K562 (cell line): ENCODE measurements at regions not wholly inside any gene's neighbourhood (a gene's known extent, or its start where the extent isn't known, plus 50 kb on each side); places are given as distances from the start of the nearest gene placed in this dataset.

Experiments used
- ATAC-seq: fragments of 200-7000 bp; cut with Tn5 transposase; 3 replicates; pipeline ENCODE4 v1.9.1; 2020; ENCODE audit warnings: moderate library complexity
- BruUV-seq: library from RNA; stranded (reverse); fragments of 400-500 nt; replicated peaks from 2 replicates; lab custom pipeline; 2021; lab: Mats Ljungman, UMichigan
- CTCF ChIA-PET: fragments of 300-600 bp; formaldehyde crosslinking; extraction: SDS; loops from one replicate; lab custom pipeline; 2021; ENCODE audit warnings: low intra/inter-chr PET ratio; lab: Yijun Ruan, JAX
- POLR2A ChIA-PET: fragments of 300-600, 350-650 bp; sonication (Branson Sonifier 250); formaldehyde crosslinking; extraction: SDS; loops from one replicate; lab custom pipeline; 2021; ENCODE audit warnings: antibody characterized with exemption, inconsistent platforms; lab: Yijun Ruan, JAX
- DNase-seq, 4 experiments: peaks; one replicate each; pipeline versions ENCODE4 v3.0.0 to v3.0.0-alpha.2; 2011 to 2018; ENCODE audit warnings: low spot score in 3 of 4, mixed read lengths in 3 of 4; ENCODE audit errors: extremely low read depth in 1 of 4
- FAIRE-seq: peaks from 2 replicates; lab custom pipeline; 2011; peaks lifted over from hg19 to GRCh38; lab: Jason Lieb, UNC
- H2AFZ ChIP-seq: 2 replicates; pipeline ENCODE4 v1.6.0; 2011; ENCODE audit warnings: low read depth, low read length, control low read depth, inconsistent platforms
- H3K27ac ChIP-seq: fragments of 200-600 bp; 3 replicates; pipeline ENCODE4 v1.8.0; 2011; ENCODE audit warnings: low read depth, mild to moderate bottlenecking, control low read depth, inconsistent platforms, low read length, moderate library complexity, mixed read lengths; ENCODE audit errors: extremely low read depth
- H3K27me3 ChIP-seq, 2 experiments: fragments of 300-600 bp in 1 of 2; 2 replicates in 1 of 2; 3 replicates in 1 of 2; pipeline versions ENCODE4 v1.6.0 to v1.8.0; 2011; ENCODE audit warnings: inconsistent platforms in 2 of 2, low read length in 2 of 2, mild to moderate bottlenecking in 1 of 2, mixed read lengths in 1 of 2, moderate library complexity in 1 of 2; ENCODE audit not compliant: control insufficient read depth in 2 of 2, insufficient read depth in 2 of 2
- H3K36me3 ChIP-seq: fragments of 300-600 bp; 3 replicates; pipeline ENCODE4 v1.8.0; 2011; ENCODE audit warnings: mild to moderate bottlenecking, low read length, inconsistent platforms; ENCODE audit not compliant: control insufficient read depth, insufficient read depth
- H3K4me1 ChIP-seq, 2 experiments: fragments of 200-600 bp in 1 of 2; replicated peaks in 1 of 2; 2 replicates in 1 of 2; 3 replicates in 1 of 2; pipeline versions ENCODE4 v1.5.1 to v1.8.0; 2011; ENCODE audit warnings: inconsistent platforms in 2 of 2, low read length in 2 of 2, mild to moderate bottlenecking in 1 of 2, mixed read lengths in 1 of 2, moderate library complexity in 1 of 2; ENCODE audit not compliant: control insufficient read depth in 2 of 2, insufficient read depth in 2 of 2
- H3K4me2 ChIP-seq: 2 replicates; pipeline ENCODE4 v1.6.1; 2011; ENCODE audit warnings: low read length, control low read depth, inconsistent platforms, mixed read lengths; ENCODE audit not compliant: insufficient read depth
- H3K4me3 ChIP-seq: fragments of 200-600 bp; sonication (generic), shearing (Covaris generic); 2 replicates; pipeline ENCODE4 v1.5.1; 2016; ENCODE audit warnings: control low read depth, inconsistent platforms
- H3K79me2 ChIP-seq: fragments of 200-600 bp; 3 replicates; pipeline ENCODE4 v1.8.0; 2011; ENCODE audit warnings: low read length, inconsistent platforms; ENCODE audit not compliant: control insufficient read depth, insufficient read depth
- H3K9ac ChIP-seq, 2 experiments: 2 replicates each; pipeline versions ENCODE4 v1.6.0 to v1.6.1; 2011; ENCODE audit warnings: low read depth in 2 of 2, low read length in 2 of 2, control low read depth in 1 of 2, inconsistent platforms in 1 of 2, mild to moderate bottlenecking in 1 of 2, mixed read lengths in 1 of 2; ENCODE audit not compliant: insufficient read depth in 1 of 2
- H3K9me1 ChIP-seq: one replicate; pipeline ENCODE4 v1.6.0; 2011; ENCODE audit warnings: inconsistent platforms, mild to moderate bottlenecking, low read length, moderate library complexity; ENCODE audit not compliant: control insufficient read depth, insufficient read depth
- H3K9me3 ChIP-seq: replicated peaks from 2 replicates; pipeline ENCODE4 v1.5.1; 2011; ENCODE audit warnings: low read depth, low read length, inconsistent platforms; ENCODE audit not compliant: control insufficient read depth, insufficient read depth
- H4K20me1 ChIP-seq: replicated peaks from 2 replicates; pipeline ENCODE4 v1.6.1; 2011; ENCODE audit warnings: low read length, inconsistent platforms, mixed read lengths; ENCODE audit not compliant: control insufficient read depth, insufficient read depth
- ARID1B ChIP-seq: fragments of 450-650 bp; IDR thresholded peaks from 2 replicates; pipeline ENCODE4 v1.6.1; 2016; ENCODE audit warnings: antibody characterized with exemption, mild to moderate bottlenecking, inconsistent platforms
- GTF2F1 ChIP-seq: IDR thresholded peaks from 2 replicates; pipeline ENCODE4 v1.6.1; 2011; ENCODE audit warnings: low read depth, low read length, improper control_type of control experiment
- NFE2L1 ChIP-seq: fragments of 450-650 bp; IDR thresholded peaks from 2 replicates; pipeline ENCODE4 v1.6.1; 2016; ENCODE audit warnings: missing genetic modification characterization, low read depth, mild to moderate bottlenecking, missing compliant biosample characterization, moderate library complexity, borderline replicate concordance
- PRMT5 ChIP-seq: sonication (generic); formaldehyde crosslinking; IDR thresholded peaks from 2 replicates; pipeline ENCODE4 v1.5.0; 2020; ENCODE audit warnings: missing genetic modification reagents
- SMARCC2 ChIP-seq: fragments of 450-650 bp; IDR thresholded peaks from 2 replicates; pipeline ENCODE4 v1.6.1; 2017; ENCODE audit warnings: antibody characterized with exemption, moderate library complexity, mild to moderate bottlenecking, low read depth
- USF2 ChIP-seq: sonication (generic); formaldehyde crosslinking; IDR thresholded peaks from 2 replicates; pipeline ENCODE4 v1.5.0; 2020; ENCODE audit warnings: missing genetic modification reagents
- ZNF175 ChIP-seq: fragments of 200-800 bp; sonication (Bioruptor generic); IDR thresholded peaks from 2 replicates; pipeline ENCODE4 v1.6.1; 2016; ENCODE audit warnings: low read depth, mild to moderate bottlenecking, missing genetic modification characterization, missing compliant biosample characterization
- ZNF589 ChIP-seq: fragments of 200-800 bp; sonication (Bioruptor generic); IDR thresholded peaks from 2 replicates; pipeline ENCODE4 v1.6.1; 2016; ENCODE audit warnings: low read depth, missing genetic modification characterization, missing compliant biosample characterization
- ZZZ3 ChIP-seq: fragments of 450-650 bp; IDR thresholded peaks from 2 replicates; pipeline ENCODE4 v1.6.1; 2016; ENCODE audit warnings: antibody characterized with exemption, mild to moderate bottlenecking, moderate library complexity
- WGBS: fragments of 100-300 bp; shearing (Covaris generic); methylation state at CpG from one replicate; pipeline ENCODE4 v1.1.6; 2016; ENCODE audit warnings: low coverage, mixed read lengths; ENCODE audit not compliant: insufficient coverage; ENCODE audit errors: missing lambda C conversion rate; 5-methylcytosine and 5-hydroxymethylcytosine counted together
- in situ Hi-C: fragments of 300-500 bp; cut with MboI; formaldehyde crosslinking; loops from 4 replicates; pipeline ENCODE4 v1.15.0; 2018; ENCODE audit warnings: inconsistent platforms, mixed read lengths
- intact Hi-C: fragments of 100-400 bp; cut with micrococcal nuclease; formaldehyde crosslinking; loops from 2 replicates; pipeline ENCODE4 v1.14.2; 2022
- TF ChIP-seq, protein P1 (sequence below): sonication (generic); formaldehyde crosslinking; IDR thresholded peaks from 2 replicates; pipeline ENCODE4 v1.8.1; 2023; ENCODE audit warnings: mild to moderate bottlenecking, missing genetic modification reagents
- TF ChIP-seq, protein P2 (sequence below): fragments of 250-450 bp; sonication (Bioruptor Pico); IDR thresholded peaks from 2 replicates; pipeline ENCODE4 v1.8.0; 2022; ENCODE audit warnings: moderate library complexity, mild to moderate bottlenecking, inconsistent platforms
- TF ChIP-seq, protein P3 (sequence below): fragments of 250-450 bp; sonication (Bioruptor Pico); IDR thresholded peaks from 2 replicates; pipeline ENCODE4 v1.4.0; 2020; ENCODE audit warnings: mild to moderate bottlenecking, moderate library complexity

- TF ChIP-seq GTF2F1 (no peak), PRMT5 (CRISPR knock-in tag) (no peak), ZZZ3 (no peak)
These were observed 87.1 kb upstream of the PUDP start (continued) for GRCh38 chrX:7235071-7235470.

DNA sequence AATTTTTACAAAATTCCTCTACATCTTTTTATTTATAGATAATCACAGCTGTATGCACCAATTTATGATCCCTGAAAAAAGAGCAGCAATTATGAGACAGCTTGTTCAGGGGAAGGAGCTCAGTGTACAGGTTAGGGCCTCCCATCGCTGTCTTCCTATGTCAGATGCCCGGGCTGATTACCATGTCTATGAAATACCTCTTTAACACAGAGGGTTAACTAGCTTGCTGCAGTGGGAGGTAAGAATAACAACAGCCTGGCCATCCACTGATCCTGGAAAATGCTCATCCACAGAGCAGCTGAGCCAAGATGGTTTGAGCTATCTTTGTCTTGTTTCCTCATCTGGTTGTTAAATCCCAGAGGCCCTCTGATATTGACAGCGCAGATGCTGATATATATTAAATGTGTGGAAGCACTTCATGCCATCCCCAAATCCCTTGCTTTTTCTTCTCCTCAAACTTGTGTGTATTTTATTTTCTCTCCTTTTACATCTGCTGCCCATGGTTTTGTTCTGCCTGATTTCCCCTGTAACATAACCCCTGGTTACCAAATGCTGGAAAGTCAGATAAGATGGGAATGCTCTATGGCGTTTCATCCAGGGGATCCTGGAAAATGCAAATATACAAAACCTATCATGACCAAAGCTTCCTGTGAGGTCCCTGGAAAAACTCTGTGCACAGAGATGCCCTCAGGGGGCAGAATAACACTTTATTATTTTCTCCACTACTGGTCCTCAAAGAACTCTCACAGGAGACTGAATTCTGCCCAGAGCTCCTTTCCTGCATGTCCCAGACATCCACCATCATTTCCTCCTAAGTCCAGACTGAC is 85.8 kb upstream of the PUDP start:
- POLR2A ChIA-PET, result no interaction called here
- Histone ChIP-seq H3K27ac (no peak overlapping the region), H3K4me2 (no peak overlapping the region), H4K20me1 (no peaks in the 10 kb centered on the region), H3K27me3 (no peaks in the 10 kb centered on the region), H3K9ac (no peak overlapping the region)
- in situ Hi-C loops, result no loop called here
- TF ChIP-seq, protein P1, sequence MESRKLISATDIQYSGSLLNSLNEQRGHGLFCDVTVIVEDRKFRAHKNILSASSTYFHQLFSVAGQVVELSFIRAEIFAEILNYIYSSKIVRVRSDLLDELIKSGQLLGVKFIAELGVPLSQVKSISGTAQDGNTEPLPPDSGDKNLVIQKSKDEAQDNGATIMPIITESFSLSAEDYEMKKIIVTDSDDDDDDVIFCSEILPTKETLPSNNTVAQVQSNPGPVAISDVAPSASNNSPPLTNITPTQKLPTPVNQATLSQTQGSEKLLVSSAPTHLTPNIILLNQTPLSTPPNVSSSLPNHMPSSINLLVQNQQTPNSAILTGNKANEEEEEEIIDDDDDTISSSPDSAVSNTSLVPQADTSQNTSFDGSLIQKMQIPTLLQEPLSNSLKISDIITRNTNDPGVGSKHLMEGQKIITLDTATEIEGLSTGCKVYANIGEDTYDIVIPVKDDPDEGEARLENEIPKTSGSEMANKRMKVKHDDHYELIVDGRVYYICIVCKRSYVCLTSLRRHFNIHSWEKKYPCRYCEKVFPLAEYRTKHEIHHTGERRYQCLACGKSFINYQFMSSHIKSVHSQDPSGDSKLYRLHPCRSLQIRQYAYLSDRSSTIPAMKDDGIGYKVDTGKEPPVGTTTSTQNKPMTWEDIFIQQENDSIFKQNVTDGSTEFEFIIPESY (CRISPR knock-in tag), result no peak
- TF ChIP-seq SMARCC2 (no peak), ZNF175 (CRISPR knock-in tag) (no peak), USF2 (no peak), ARID1B (no peak), NFE2L1 (tag) (no peak), ZNF589 (CRISPR knock-in tag) (no peak)
- TF ChIP-seq, protein P2, sequence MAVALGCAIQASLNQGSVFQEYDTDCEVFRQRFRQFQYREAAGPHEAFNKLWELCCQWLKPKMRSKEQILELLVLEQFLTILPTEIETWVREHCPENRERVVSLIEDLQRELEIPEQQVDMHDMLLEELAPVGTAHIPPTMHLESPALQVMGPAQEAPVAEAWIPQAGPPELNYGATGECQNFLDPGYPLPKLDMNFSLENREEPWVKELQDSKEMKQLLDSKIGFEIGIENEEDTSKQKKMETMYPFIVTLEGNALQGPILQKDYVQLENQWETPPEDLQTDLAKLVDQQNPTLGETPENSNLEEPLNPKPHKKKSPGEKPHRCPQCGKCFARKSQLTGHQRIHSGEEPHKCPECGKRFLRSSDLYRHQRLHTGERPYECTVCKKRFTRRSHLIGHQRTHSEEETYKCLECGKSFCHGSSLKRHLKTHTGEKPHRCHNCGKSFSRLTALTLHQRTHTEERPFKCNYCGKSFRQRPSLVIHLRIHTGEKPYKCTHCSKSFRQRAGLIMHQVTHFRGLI, result no peak
- TF ChIP-seq, protein P3, sequence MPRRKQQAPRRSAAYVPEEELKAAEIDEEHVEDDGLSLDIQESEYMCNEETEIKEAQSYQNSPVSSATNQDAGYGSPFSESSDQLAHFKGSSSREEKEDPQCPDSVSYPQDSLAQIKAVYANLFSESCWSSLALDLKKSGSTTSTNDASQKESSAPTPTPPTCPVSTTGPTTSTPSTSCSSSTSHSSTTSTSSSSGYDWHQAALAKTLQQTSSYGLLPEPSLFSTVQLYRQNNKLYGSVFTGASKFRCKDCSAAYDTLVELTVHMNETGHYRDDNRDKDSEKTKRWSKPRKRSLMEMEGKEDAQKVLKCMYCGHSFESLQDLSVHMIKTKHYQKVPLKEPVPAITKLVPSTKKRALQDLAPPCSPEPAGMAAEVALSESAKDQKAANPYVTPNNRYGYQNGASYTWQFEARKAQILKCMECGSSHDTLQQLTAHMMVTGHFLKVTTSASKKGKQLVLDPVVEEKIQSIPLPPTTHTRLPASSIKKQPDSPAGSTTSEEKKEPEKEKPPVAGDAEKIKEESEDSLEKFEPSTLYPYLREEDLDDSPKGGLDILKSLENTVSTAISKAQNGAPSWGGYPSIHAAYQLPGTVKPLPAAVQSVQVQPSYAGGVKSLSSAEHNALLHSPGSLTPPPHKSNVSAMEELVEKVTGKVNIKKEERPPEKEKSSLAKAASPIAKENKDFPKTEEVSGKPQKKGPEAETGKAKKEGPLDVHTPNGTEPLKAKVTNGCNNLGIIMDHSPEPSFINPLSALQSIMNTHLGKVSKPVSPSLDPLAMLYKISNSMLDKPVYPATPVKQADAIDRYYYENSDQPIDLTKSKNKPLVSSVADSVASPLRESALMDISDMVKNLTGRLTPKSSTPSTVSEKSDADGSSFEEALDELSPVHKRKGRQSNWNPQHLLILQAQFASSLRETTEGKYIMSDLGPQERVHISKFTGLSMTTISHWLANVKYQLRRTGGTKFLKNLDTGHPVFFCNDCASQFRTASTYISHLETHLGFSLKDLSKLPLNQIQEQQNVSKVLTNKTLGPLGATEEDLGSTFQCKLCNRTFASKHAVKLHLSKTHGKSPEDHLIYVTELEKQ (CRISPR knock-in tag), result no peak
- TF ChIP-seq, all 486 proteins: peak for 0
- Histone ChIP-seq H2AFZ (no peak overlapping the region), H3K4me1 (no peaks in the 10 kb centered on the region), H3K4me3 (no peak overlapping the region), H3K9me3 (no peaks in the 10 kb centered on the region), H3K9me1 (no peaks in the 10 kb centered on the region), H3K36me3 (no peaks in the 10 kb centered on the region), H3K79me2 (no peaks in the 10 kb centered on the region)
- ATAC-seq (no peak), FAIRE-seq (no peak), DNase-seq (no peak)
- 0% methylated on average over 3 of the region's 4 CpGs for WGBS
- intact Hi-C loops, result no loop called here
- CTCF ChIA-PET, result no interaction called here
- no TSS peak for BruUV-seq
